AG04449 (cell line): ENCODE measurements at regions not wholly inside any gene's neighbourhood (a gene's known extent, or its start where the extent isn't known, plus 50 kb on each side); places are given as distances from the start of the nearest gene placed in this dataset.
A peak's percentile ranks its signal among the peaks of the same experiment; 100 is the strongest.

Experiments
- CTCF ChIA-PET: fragments of 350-600 bp; formaldehyde crosslinking; extraction: SDS; loops from one replicate; lab custom pipeline; 2021; ENCODE audit warnings: antibody characterized with exemption; lab: Yijun Ruan, JAX
- POLR2A ChIA-PET: fragments of 400-600, 350-600 bp; formaldehyde crosslinking; extraction: SDS; loops from one replicate; lab custom pipeline; 2020; ENCODE audit warnings: antibody characterized with exemption, inconsistent platforms; lab: Yijun Ruan, JAX
- DNase-seq: peaks from one replicate; pipeline ENCODE4 v3.0.0-alpha.2; 2010; ENCODE audit warnings: low read depth, low spot score
- H3K4me3 ChIP-seq: 2 replicates; pipeline ENCODE4 v1.5.1; 2011; ENCODE audit warnings: low read depth, mild to moderate bottlenecking, control low read depth, low read length
- CTCF ChIP-seq: IDR thresholded peaks from one replicate; pipeline ENCODE4 v1.5.1; 2011; ENCODE audit warnings: mild to moderate bottlenecking, moderate library complexity, low read length, control low read depth, inconsistent platforms; ENCODE audit not compliant: insufficient read depth; ENCODE audit errors: missing control alignments

- ChIA-PET POLR2A (interaction anchor here (0.6 kb wide), 1 partner anchor 434 kb away, joined by 4 read pairs; the partner anchor contains the start of gene TCF7L2), CTCF (interaction anchor here (0.5 to 7.4 kb wide), 33 partner anchors 7 to 1247 kb away, joined by 3 to 128 read pairs (median 5); no protein-coding TSS in a partner anchor)
- TF ChIP-seq CTCF, result no peak
- DNase-seq, result no peak
- no peak overlapping the region for H3K4me3 ChIP-seq
Measured at GRCh38 chr10:113384181-113384580, 168.7 kb upstream of the HABP2 start.

- ChIA-PET POLR2A (no interaction called here), CTCF (interaction anchor here (0.6 to 7.4 kb wide), 80 partner anchors 9 to 950 kb away, joined by 3 to 128 read pairs (median 4); no protein-coding TSS in a partner anchor)
- DNase-seq, result peak; percentile 59
- H3K4me3 ChIP-seq, result no peak overlapping the region
- peak; percentile 88 for TF ChIP-seq CTCF
Measured at GRCh38 chr10:113385021-113385999, 167.5 kb upstream of the HABP2 start.

GRCh38 chr10:113386005-113386404 lies 166.8 kb upstream of the HABP2 start:
- TF ChIP-seq CTCF, result no peak
- POLR2A ChIA-PET, result no interaction called here
- CTCF ChIA-PET, result interaction anchor here (0.6 to 7.4 kb wide), 43 partner anchors 9 to 934 kb away, joined by 3 to 128 read pairs (median 5); no protein-coding TSS in a partner anchor
- DNase-seq, result no peak
- H3K4me3 ChIP-seq, result no peak overlapping the region

- H3K4me3 ChIP-seq, result no peak overlapping the region
- CTCF ChIA-PET, result no interaction called here
- no peak for DNase-seq
- TF ChIP-seq CTCF, result no peak
- POLR2A ChIA-PET, result no interaction called here
Measured at GRCh38 chr10:113389969-113390368, 162.9 kb upstream of the HABP2 start.

GRCh38 chr10:113390896-113391295 lies 162.0 kb upstream of the HABP2 start:
- H3K4me3 ChIP-seq, result no peak overlapping the region
- DNase-seq, result no peak
- ChIA-PET POLR2A (no interaction called here), CTCF (no interaction called here)
- no peak for TF ChIP-seq CTCF

- POLR2A ChIA-PET, result no interaction called here
Measured at GRCh38 chr10:113397047-113397446, 155.8 kb upstream of the HABP2 start.

More at GRCh38 chr10:113397047-113397446, 155.8 kb upstream of the HABP2 start:
- CTCF ChIA-PET, result no interaction called here
- no peak for TF ChIP-seq CTCF
- DNase-seq, result no peak
- no peak overlapping the region for H3K4me3 ChIP-seq
